Cardiac muscle cell (in vitro differentiated cells and primary cell): ENCODE measurements at regions not wholly inside any gene's neighbourhood (a gene's known extent, or its start where the extent isn't known, plus 50 kb on each side); places are given as distances from the start of the nearest gene placed in this dataset.

ENCODE experiments used
- DNase-seq, 2 donors: peaks; one replicate each; pipeline versions ENCODE4 v3.0.0 to v3.0.0-alpha.2; 2010 to 2017; ENCODE audit warnings: low read depth in 1 of 2, low spot score in 1 of 2
- H3K27ac ChIP-seq: fragments of 200-600 bp; sonication (generic); 2 replicates; pipeline ENCODE4 v1.5.1; 2016
- H3K27me3 ChIP-seq: fragments of 200-600 bp; sonication (generic); 2 replicates; pipeline ENCODE4 v1.6.0; 2016; ENCODE audit warnings: control low read depth
- H3K36me3 ChIP-seq: fragments of 200-600 bp; sonication (generic); 2 replicates; pipeline ENCODE4 v1.5.1; 2016; ENCODE audit warnings: control low read depth
- H3K4me1 ChIP-seq: fragments of 200-600 bp; sonication (generic); 2 replicates; pipeline ENCODE4 v1.8.1; 2017; ENCODE audit warnings: low read depth, mild to moderate bottlenecking, mixed run types
- H3K4me3 ChIP-seq: fragments of 200-600 bp; sonication (generic); 2 replicates; pipeline ENCODE4 v1.5.1; 2016; ENCODE audit warnings: mild to moderate bottlenecking
- H3K9me3 ChIP-seq: fragments of 200-600 bp; sonication (generic); 2 replicates; pipeline ENCODE4 v1.5.1; 2017; ENCODE audit warnings: low read depth, mild to moderate bottlenecking, control low read depth
- CTCF ChIP-seq: IDR thresholded peaks from 2 replicates; pipeline ENCODE4 v1.5.1; 2012; ENCODE audit warnings: low read depth, mild to moderate bottlenecking, low read length

GRCh38 chr14:51573607-51574006 lies 78.1 kb upstream of the FRMD6 start:
- Histone ChIP-seq H3K27ac (no peak overlapping the region), H3K9me3 (no peaks in the 10 kb centered on the region), H3K27me3 (no peaks in the 10 kb centered on the region), H3K4me3 (no peak overlapping the region), H3K36me3 (no peaks in the 10 kb centered on the region), H3K4me1 (no peaks in the 10 kb centered on the region)
- TF ChIP-seq CTCF, result no peak
- no peak for DNase-seq

- no peaks in the 10 kb centered on the region for H3K4me1 ChIP-seq
- no peaks in the 10 kb centered on the region for H3K9me3 ChIP-seq
- DNase-seq, result no peak
- H3K27ac ChIP-seq, result no peak overlapping the region
- H3K27me3 ChIP-seq, result no peaks in the 10 kb centered on the region
- TF ChIP-seq CTCF, result no peak
- no peak overlapping the region for H3K4me3 ChIP-seq
- no peaks in the 10 kb centered on the region for H3K36me3 ChIP-seq
Measured at GRCh38 chr14:51574009-51574408, 77.7 kb upstream of the FRMD6 start.

GRCh38 chr14:51575349-51576116 lies 76.2 kb upstream of the FRMD6 start:
- Histone ChIP-seq H3K27me3 (no peaks in the 10 kb centered on the region), H3K4me3 (no peak overlapping the region), H3K36me3 (no peaks in the 10 kb centered on the region), H3K4me1 (no peaks in the 10 kb centered on the region), H3K9me3 (no peaks in the 10 kb centered on the region), H3K27ac (no peak overlapping the region)
- no peak for TF ChIP-seq CTCF
- no peak for DNase-seq

- Histone ChIP-seq H3K9me3 (no peaks in the 10 kb centered on the region), H3K4me1 (no peaks in the 10 kb centered on the region), H3K36me3 (no peaks in the 10 kb centered on the region), H3K4me3 (no peak overlapping the region), H3K27ac (no peak overlapping the region), H3K27me3 (no peaks in the 10 kb centered on the region)
- peak in 1 of 2 donors; percentile 37 for DNase-seq
- no peak for TF ChIP-seq CTCF
Measured at GRCh38 chr14:51576117-51576430, 75.6 kb upstream of the FRMD6 start.

GRCh38 chr14:51576879-51577278 lies 74.8 kb upstream of the FRMD6 start:
- Histone ChIP-seq H3K27ac (no peak overlapping the region), H3K9me3 (no peaks in the 10 kb centered on the region), H3K36me3 (no peaks in the 10 kb centered on the region), H3K27me3 (no peaks in the 10 kb centered on the region), H3K4me3 (no peak overlapping the region), H3K4me1 (no peaks in the 10 kb centered on the region)
- no peak for DNase-seq
- no peak for TF ChIP-seq CTCF
